Astrocyte of the spinal cord (primary cell): ENCODE measurements at regions not wholly inside any gene's neighbourhood (a gene's known extent, or its start where the extent isn't known, plus 50 kb on each side); places are given as distances from the start of the nearest gene placed in this dataset.

Experiments
- DNase-seq: peaks from one replicate; pipeline ENCODE4 v3.0.0; 2011; ENCODE audit warnings: low read depth, low spot score
- H3K4me3 ChIP-seq: 2 replicates; pipeline ENCODE4 v1.5.1; 2011; ENCODE audit warnings: low read depth, mild to moderate bottlenecking, low read length, moderate library complexity
- in situ Hi-C: cut with HindIII; loops from 2 replicates; pipeline ENCODE4 v1.10.0; 2017; ENCODE audit warnings: low sequenced_read_pairs
- TF ChIP-seq, protein P1 (sequence below): IDR thresholded peaks from 2 replicates; pipeline ENCODE4 v1.5.1; 2012; ENCODE audit warnings: low read depth, mild to moderate bottlenecking, low read length, inconsistent platforms

DNA sequence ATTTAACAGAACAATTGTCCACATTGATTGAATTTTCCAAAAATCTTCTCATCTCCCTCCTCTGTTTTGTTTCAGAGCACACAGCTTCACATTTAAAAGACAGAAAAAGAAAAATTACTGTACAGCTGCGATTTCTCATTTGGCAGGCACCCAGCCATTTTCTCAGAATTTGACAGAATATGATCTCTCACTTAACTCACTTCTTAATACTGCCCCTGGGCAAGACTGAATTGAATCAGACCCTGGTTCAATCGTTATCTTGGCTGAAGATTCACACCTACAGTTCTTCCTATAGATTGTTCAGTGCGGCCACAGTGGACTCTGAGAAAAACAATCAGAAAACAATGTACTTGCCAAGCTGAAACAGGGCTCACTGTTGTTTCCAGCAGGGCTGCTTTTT is 90.2 kb upstream of the LHCGR start:
- TF ChIP-seq, protein P1, sequence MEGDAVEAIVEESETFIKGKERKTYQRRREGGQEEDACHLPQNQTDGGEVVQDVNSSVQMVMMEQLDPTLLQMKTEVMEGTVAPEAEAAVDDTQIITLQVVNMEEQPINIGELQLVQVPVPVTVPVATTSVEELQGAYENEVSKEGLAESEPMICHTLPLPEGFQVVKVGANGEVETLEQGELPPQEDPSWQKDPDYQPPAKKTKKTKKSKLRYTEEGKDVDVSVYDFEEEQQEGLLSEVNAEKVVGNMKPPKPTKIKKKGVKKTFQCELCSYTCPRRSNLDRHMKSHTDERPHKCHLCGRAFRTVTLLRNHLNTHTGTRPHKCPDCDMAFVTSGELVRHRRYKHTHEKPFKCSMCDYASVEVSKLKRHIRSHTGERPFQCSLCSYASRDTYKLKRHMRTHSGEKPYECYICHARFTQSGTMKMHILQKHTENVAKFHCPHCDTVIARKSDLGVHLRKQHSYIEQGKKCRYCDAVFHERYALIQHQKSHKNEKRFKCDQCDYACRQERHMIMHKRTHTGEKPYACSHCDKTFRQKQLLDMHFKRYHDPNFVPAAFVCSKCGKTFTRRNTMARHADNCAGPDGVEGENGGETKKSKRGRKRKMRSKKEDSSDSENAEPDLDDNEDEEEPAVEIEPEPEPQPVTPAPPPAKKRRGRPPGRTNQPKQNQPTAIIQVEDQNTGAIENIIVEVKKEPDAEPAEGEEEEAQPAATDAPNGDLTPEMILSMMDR: no peak
- DNase-seq: no peak
- in situ Hi-C loops: no loop called here
- H3K4me3 ChIP-seq: no peak overlapping the region

DNA sequence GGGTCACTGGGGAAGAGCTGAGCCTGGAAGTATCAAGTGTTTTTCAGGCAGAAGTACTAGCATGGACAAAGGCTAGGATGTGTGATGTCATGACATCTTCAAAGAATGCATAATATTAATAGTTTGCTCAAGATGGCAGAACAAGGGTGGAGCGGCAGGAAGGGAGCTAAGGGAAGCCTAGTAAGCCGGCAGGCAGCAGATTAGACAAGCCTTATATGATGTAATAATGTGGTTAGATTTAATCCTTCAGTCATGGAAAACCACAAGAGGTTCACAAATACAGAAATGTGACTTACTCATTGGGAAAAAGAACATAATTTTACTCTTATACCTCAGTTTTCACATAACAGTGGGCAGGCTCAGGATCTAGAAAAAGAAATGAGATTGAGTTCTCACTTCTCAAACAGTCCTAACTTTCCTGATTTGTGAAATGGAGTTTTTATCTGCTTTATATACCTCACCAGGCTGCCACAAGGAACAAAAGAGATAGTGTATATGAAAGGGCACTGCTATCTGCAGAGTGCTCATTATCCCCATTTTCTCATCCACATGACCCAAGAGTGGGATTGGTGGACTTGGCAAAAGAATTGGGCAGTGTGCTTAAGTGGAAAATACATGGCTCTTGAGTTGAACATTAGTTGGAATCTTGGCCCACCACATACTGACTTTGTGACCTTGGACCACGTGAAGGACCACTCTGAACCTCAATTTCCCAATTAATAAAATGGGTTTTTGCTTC is 89.1 kb upstream of the LHCGR start:
- peak; percentile 57 for DNase-seq
- no peak overlapping the region for H3K4me3 ChIP-seq
- TF ChIP-seq, protein P1: no peak
- in situ Hi-C loops: no loop called here

DNA sequence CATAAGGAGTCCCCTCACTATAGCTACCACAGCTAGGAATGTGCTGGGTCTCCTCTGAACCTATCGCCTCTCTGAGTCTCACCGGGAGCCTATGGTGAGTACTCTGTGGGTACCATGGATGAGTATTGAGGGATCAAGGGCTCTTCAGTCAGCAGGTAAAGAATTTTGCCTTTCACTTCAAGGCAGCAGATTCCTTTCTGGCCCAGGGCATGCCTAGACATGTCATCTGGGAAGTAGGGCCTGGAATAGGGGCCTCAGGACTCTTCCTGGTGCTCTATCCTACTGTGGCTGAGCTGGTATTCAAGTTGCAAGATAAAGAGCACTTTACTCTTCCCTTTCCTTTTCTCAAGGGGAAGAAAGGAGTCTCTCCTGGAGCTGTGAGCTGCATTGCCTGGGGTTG is 85.6 kb upstream of the LHCGR start:
- no peak overlapping the region for H3K4me3 ChIP-seq
- DNase-seq: no peak
- TF ChIP-seq, protein P1: no peak
- in situ Hi-C loops: no loop called here

DNA sequence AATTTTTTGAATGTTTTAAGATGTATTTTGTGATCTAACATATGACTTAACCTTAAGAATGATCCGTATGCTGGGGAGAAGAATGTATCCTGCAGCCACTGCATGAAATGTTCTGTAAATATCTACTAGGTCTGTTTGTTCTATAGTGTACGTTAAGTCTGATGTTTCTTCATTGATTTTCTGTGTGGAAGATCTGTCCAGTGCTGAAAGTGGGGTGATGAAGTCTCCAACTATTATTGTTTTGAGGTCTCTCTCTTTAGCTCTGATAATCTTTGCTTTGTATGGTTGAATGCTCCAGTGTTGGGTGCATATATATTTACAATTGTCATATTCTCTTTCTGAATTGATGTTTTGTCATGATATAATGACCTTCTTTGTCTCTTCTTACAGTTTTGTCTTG is 82.5 kb upstream of the LHCGR start:
- no peak for DNase-seq
- TF ChIP-seq, protein P1: no peak
- in situ Hi-C loops: no loop called here
- H3K4me3 ChIP-seq: no peak overlapping the region

DNA sequence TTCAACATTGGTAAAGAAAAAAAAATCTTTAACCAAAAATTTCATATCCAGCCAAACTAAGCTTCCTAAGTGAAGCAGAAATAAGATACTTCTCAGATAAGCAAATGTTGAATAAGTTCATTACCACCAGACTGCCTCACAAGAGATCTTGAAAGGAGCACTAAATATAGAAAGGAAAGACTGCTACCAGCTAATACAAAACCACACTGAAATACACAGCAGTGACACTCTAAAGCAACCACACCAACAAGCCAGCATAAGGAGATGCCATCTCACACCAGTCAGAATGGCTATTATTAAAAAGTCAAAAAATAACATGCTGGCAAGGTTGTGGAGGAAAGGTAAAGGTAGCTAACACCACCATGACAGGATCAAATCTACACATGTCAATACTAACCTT is 74.0 kb upstream of the LHCGR start:
- DNase-seq: no peak
- no peak overlapping the region for H3K4me3 ChIP-seq
- TF ChIP-seq, protein P1: no peak
- in situ Hi-C loops: no loop called here

DNA sequence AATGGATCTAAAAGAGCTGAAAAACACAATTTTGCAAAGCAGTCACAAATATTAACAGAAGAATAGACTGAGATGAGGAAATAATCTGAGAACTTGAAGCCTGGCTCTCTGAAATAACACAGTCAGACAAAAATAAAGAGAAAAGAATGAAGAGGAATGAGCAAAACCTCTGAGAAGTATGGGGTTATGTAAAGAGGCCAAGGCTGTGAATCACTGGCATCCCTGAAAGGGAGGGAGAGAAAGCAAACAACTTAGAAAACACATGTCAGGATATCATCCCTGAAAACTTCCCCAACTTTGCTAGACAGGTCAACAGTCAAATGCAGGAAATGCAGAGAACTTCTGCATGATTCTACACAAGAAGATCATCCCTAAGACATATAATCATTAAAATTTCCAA is 73.5 kb upstream of the LHCGR start:
- in situ Hi-C loops: no loop called here
- DNase-seq: peak; percentile 27
- TF ChIP-seq, protein P1: no peak
- no peak overlapping the region for H3K4me3 ChIP-seq
